ENCODE measurements at regions not wholly inside any gene's neighbourhood (a gene's known extent, or its start where the extent isn't known, plus 50 kb on each side); places are given as distances from the start of the nearest gene placed in this dataset.
A peak's percentile ranks its signal among the peaks of the same experiment; 100 is the strongest.
"Not testable (repeated sequence)": the region's sequence is repeated elsewhere in the genome, so short reads cannot be mapped to it uniquely, and the experiment has no call there.

- H3K36me3 Mint-ChIP-seq (ENCODE audit: low read depth): no peaks in the 10 kb centered on the region
- H3K27me3 Mint-ChIP-seq (ENCODE audit: low read depth): no peaks in the 10 kb centered on the region
- TF ChIP-seq CTCF (conservative IDR thresholded peaks at IDR 0.05): no peak
- H3K4me3 Mint-ChIP-seq: no peak overlapping the region
- peaks cover 3% of the 10 kb centered on the region for H3K9me3 Mint-ChIP-seq
- no peak overlapping the region for H3K27ac Mint-ChIP-seq (ENCODE audit: unreplicated experiment)
- no peak for DNase-seq (ENCODE audit: low read depth, low spot score)
- H3K4me1 Mint-ChIP-seq: no peaks in the 10 kb centered on the region
Measured at GRCh38 chr3:176247191-176247590, 950.1 kb downstream of the TBL1XR1 start.

GRCh38 chr3:176219970-176220369 lies 977.3 kb downstream of the TBL1XR1 start:
- peaks cover 3% of the 10 kb centered on the region for H3K9me3 Mint-ChIP-seq
- peaks cover 10% of the 10 kb centered on the region for H3K4me1 Mint-ChIP-seq
- TF ChIP-seq CTCF (conservative IDR thresholded peaks at IDR 0.05): no peak
- no peaks in the 10 kb centered on the region for H3K27me3 Mint-ChIP-seq (ENCODE audit: low read depth)
- no peak overlapping the region for H3K4me3 Mint-ChIP-seq
- H3K36me3 Mint-ChIP-seq (ENCODE audit: low read depth): peaks cover 4% of the 10 kb centered on the region
- H3K27ac Mint-ChIP-seq (ENCODE audit: unreplicated experiment): peak overlapping the region; percentile 54
- no peak for DNase-seq (ENCODE audit: low read depth, low spot score)

GRCh38 chr3:176214758-176215157 lies 982.5 kb downstream of the TBL1XR1 start:
- H3K27me3 Mint-ChIP-seq (ENCODE audit: low read depth): no peaks in the 10 kb centered on the region
- H3K36me3 Mint-ChIP-seq (ENCODE audit: low read depth): peaks cover under 1% of the 10 kb centered on the region
- peaks cover 3% of the 10 kb centered on the region for H3K9me3 Mint-ChIP-seq
- peaks cover 4% of the 10 kb centered on the region for H3K4me1 Mint-ChIP-seq
- no peak overlapping the region for H3K4me3 Mint-ChIP-seq
- DNase-seq (ENCODE audit: low read depth, low spot score): no peak
- no peak for TF ChIP-seq CTCF (conservative IDR thresholded peaks at IDR 0.05)
- no peak overlapping the region for H3K27ac Mint-ChIP-seq (ENCODE audit: unreplicated experiment)

GRCh38 chr3:176213314-176213713 lies 984.0 kb downstream of the TBL1XR1 start:
- H3K36me3 Mint-ChIP-seq (ENCODE audit: low read depth); H3K9me3 Mint-ChIP-seq; H3K27me3 Mint-ChIP-seq (ENCODE audit: low read depth); H3K27ac Mint-ChIP-seq (ENCODE audit: unreplicated experiment); H3K4me3 Mint-ChIP-seq; H3K4me1 Mint-ChIP-seq; DNase-seq (ENCODE audit: low read depth, low spot score): not testable (repeated sequence)

- Mint-ChIP-seq H3K36me3 (ENCODE audit: low read depth) (no peaks in the 10 kb centered on the region), H3K27ac (ENCODE audit: unreplicated experiment) (no peak overlapping the region), H3K27me3 (ENCODE audit: low read depth) (no peaks in the 10 kb centered on the region), H3K4me1 (no peaks in the 10 kb centered on the region), H3K9me3 (peaks cover 2% of the 10 kb centered on the region), H3K4me3 (no peak overlapping the region)
- no peak for TF ChIP-seq CTCF (conservative IDR thresholded peaks at IDR 0.05)
- DNase-seq (ENCODE audit: low read depth, low spot score): no peak
Measured at GRCh38 chr3:176208915-176209314, 988.4 kb downstream of the TBL1XR1 start.

GRCh38 chr3:176208283-176208682 lies 989.0 kb downstream of the TBL1XR1 start:
- Mint-ChIP-seq H3K4me3 (no peak overlapping the region), H3K36me3 (ENCODE audit: low read depth) (no peaks in the 10 kb centered on the region), H3K27me3 (ENCODE audit: low read depth) (no peaks in the 10 kb centered on the region), H3K27ac (ENCODE audit: unreplicated experiment) (no peak overlapping the region), H3K9me3 (peaks cover 2% of the 10 kb centered on the region), H3K4me1 (no peaks in the 10 kb centered on the region)
- no peak for TF ChIP-seq CTCF (conservative IDR thresholded peaks at IDR 0.05)
- DNase-seq (ENCODE audit: low read depth, low spot score): no peak

All from neural crest cell (in vitro differentiated cells).